NCI-H446 (cell line): ENCODE measurements at regions not wholly inside any gene's neighbourhood (a gene's known extent, or its start where the extent isn't known, plus 50 kb on each side); places are given as distances from the start of the nearest gene placed in this dataset.

Experiments
- DNase-seq, 2 experiments: peaks; one replicate each; lab custom pipeline; 2025; lab: John Stamatoyannopoulos, UW

GRCh38 chr1:168387781-168388760, 107.4 kb downstream of the TBX19 start:
- no peak for DNase-seq

GRCh38 chr1:168386949-168387586, 106.4 kb downstream of the TBX19 start:
- no peak for DNase-seq

GRCh38 chr1:168386492-168386891, 105.8 kb downstream of the TBX19 start:
- DNase-seq: no peak

GRCh38 chr1:168381850-168382249, 101.2 kb downstream of the TBX19 start:
- DNase-seq: no peak

- no peak for DNase-seq
Measured at GRCh38 chr1:168380945-168381344, 100.3 kb downstream of the TBX19 start.

GRCh38 chr1:168379104-168379860, 98.6 kb downstream of the TBX19 start:
- no peak for DNase-seq

- no peak for DNase-seq
Measured at GRCh38 chr1:168375566-168376300, 95.1 kb downstream of the TBX19 start.

GRCh38 chr1:168374566-168374965, 93.9 kb downstream of the TBX19 start:
- DNase-seq: no peak

GRCh38 chr1:168373869-168374268, 93.2 kb downstream of the TBX19 start:
- no peak for DNase-seq

GRCh38 chr1:168372861-168373371, 92.2 kb downstream of the TBX19 start:
- DNase-seq: no peak

GRCh38 chr1:168372307-168372706, 91.6 kb downstream of the TBX19 start:
- DNase-seq: no peak

- no peak for DNase-seq
Measured at GRCh38 chr1:168371477-168371876, 90.8 kb downstream of the TBX19 start.

GRCh38 chr1:168370586-168370985, 89.9 kb downstream of the TBX19 start:
- DNase-seq: no peak

GRCh38 chr1:168369655-168370054, 89.0 kb downstream of the TBX19 start:
- no peak for DNase-seq

GRCh38 chr1:168368131-168368530, 87.5 kb downstream of the TBX19 start:
- DNase-seq: no peak

GRCh38 chr1:168365719-168366479, 85.2 kb downstream of the TBX19 start:
- DNase-seq: no peak
